LNCaP clone FGC (cell line): ENCODE measurements at regions not wholly inside any gene's neighbourhood (a gene's known extent, or its start where the extent isn't known, plus 50 kb on each side); places are given as distances from the start of the nearest gene placed in this dataset.
"Not testable (repeated sequence)": the region's sequence is repeated elsewhere in the genome, so short reads cannot be mapped to it uniquely, and the experiment has no call there.

Experiments used
- DNase-seq: peaks from one replicate; pipeline ENCODE4 v3.0.0-alpha.2; 2011; ENCODE audit warnings: low read depth
- H3K4me3 ChIP-seq: 2 replicates; pipeline ENCODE4 v1.5.1; 2011; ENCODE audit warnings: mild to moderate bottlenecking, low read depth, low read length, control low read depth
- TF ChIP-seq, protein P1 (sequence below): IDR thresholded peaks from 2 replicates; pipeline ENCODE4 v1.5.1; 2012; ENCODE audit warnings: mild to moderate bottlenecking; ENCODE audit not compliant: control insufficient read depth, insufficient read depth; ENCODE audit errors: extremely low read depth

DNA sequence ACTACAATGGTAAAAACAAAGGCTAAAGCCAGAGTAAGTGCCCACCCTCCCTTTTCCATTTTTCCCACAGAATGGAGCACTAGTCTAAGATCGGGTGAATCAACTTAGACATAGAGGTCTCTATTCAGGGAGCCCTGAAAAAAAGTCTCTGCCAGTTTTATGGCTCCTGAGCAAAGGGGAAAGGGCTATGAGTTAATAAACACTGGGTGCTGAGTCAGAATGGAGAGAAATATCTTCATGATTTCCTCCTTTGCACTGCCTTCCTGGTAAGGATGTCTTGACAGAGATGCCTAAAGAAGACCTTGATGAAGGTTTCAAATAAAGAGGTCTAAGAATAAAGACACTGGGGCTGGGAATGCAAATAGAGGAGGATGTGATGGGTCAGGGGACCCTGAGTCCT, 607.4 kb upstream of the MBL2 start:
- TF ChIP-seq, protein P1, sequence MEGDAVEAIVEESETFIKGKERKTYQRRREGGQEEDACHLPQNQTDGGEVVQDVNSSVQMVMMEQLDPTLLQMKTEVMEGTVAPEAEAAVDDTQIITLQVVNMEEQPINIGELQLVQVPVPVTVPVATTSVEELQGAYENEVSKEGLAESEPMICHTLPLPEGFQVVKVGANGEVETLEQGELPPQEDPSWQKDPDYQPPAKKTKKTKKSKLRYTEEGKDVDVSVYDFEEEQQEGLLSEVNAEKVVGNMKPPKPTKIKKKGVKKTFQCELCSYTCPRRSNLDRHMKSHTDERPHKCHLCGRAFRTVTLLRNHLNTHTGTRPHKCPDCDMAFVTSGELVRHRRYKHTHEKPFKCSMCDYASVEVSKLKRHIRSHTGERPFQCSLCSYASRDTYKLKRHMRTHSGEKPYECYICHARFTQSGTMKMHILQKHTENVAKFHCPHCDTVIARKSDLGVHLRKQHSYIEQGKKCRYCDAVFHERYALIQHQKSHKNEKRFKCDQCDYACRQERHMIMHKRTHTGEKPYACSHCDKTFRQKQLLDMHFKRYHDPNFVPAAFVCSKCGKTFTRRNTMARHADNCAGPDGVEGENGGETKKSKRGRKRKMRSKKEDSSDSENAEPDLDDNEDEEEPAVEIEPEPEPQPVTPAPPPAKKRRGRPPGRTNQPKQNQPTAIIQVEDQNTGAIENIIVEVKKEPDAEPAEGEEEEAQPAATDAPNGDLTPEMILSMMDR, result no peak
- no peak overlapping the region for H3K4me3 ChIP-seq
- no peak for DNase-seq

GRCh38 chr10:53370347-53370746, 597.8 kb upstream of the MBL2 start:
- no peak overlapping the region for H3K4me3 ChIP-seq
- no peak for DNase-seq
- TF ChIP-seq, protein P1, result no peak

- TF ChIP-seq, protein P1, result no peak
- DNase-seq, result no peak
- H3K4me3 ChIP-seq, result no peak overlapping the region
Observed at GRCh38 chr10:53361936-53362335, 589.4 kb upstream of the MBL2 start.

- DNase-seq, result no peak
- H3K4me3 ChIP-seq, result no peak overlapping the region
- TF ChIP-seq, protein P1, result no peak
Observed at GRCh38 chr10:53361281-53361680, 588.7 kb upstream of the MBL2 start.

- H3K4me3 ChIP-seq, DNase-seq: not testable (repeated sequence)
Observed at GRCh38 chr10:53358978-53359377, 586.4 kb upstream of the MBL2 start.

DNA sequence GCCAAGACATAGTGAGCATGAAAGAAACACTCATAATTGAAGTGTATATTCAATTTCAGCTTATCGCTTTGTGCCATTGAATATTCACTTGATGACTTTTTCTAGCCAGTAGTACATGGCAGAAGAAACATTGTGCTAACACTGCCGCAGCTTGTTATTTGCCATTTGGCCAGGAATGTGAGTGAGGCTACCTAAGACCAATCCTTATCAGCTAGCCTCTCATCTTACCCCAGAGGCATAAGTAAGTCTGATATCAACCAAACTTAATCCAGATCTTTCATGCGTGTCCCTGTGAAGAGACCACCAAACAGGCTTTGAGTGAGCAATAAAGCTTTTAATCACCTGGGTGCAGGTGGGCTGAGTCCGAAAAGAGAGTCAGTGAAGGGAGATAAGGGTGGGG, 586.0 kb upstream of the MBL2 start:
- DNase-seq, result no peak
- TF ChIP-seq, protein P1, result no peak
- no peak overlapping the region for H3K4me3 ChIP-seq

DNA sequence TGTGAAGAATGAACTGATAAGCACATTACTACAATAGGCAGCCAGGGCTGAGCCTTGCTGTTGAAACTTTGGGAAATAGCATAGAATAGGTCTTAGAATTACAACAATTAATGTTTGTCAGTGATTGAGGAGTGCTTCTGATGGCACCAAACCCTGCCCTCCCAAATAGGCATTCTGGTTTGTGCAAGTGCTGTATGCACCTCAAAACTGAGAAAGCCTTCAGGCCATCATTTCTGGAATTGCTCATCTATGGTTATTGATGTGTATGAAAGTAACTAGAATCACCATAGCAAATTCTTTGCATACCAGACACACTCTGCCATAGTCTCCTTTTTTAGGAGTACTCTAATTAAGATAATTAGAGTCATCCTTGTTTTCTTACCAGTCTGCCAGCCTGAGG, 585.0 kb upstream of the MBL2 start:
- DNase-seq, result no peak
- TF ChIP-seq, protein P1, result no peak
- no peak overlapping the region for H3K4me3 ChIP-seq

DNA sequence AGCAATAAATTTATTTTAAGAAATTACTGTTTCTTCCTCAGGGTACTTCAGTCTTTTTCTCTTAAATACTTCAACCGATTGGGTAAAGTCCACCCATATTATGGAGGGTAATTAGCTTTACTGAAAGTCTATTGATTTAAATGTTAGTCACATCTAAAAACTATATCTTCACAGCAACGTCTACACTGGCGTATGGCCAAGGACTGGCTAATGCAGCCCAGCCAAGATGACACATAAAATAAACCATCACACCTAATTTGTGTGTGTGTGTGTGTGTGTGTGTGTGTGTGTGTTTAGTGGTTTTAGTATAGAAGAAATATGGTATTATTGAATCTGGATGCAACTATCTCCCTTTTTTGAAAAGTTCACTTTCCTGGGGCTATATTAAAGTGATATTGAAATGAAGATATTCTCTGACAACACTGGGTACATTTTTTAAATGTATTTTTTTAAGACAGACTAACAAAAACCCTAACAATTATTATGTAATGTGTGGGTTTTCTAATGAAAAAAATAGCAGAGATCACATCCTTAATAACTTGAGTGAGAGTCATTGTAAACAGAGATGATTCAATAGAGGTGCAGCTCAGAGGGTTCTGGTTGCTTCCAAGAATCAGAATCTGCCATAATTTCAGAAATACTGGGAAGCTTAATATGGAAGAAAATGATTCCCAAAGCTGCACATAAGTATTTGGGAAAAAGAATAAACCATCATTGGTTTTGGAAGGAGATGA, 584.2 kb upstream of the MBL2 start:
- TF ChIP-seq, protein P1, result no peak
- DNase-seq, result no peak

GRCh38 chr10:53342531-53342930, 569.9 kb upstream of the MBL2 start:
- DNase-seq, H3K4me3 ChIP-seq: not testable (repeated sequence)

More for the DNA sequence above, 584.2 kb upstream of the MBL2 start:
- no peak overlapping the region for H3K4me3 ChIP-seq

GRCh38 chr10:53338199-53338598, 565.6 kb upstream of the MBL2 start:
- DNase-seq, H3K4me3 ChIP-seq: not testable (repeated sequence)

GRCh38 chr10:53335803-53336422, 563.3 kb upstream of the MBL2 start:
- DNase-seq, H3K4me3 ChIP-seq: not testable (repeated sequence)
